ENCODE measurements at regions not wholly inside any gene's neighbourhood (a gene's known extent, or its start where the extent isn't known, plus 50 kb on each side); places are given as distances from the start of the nearest gene placed in this dataset.

GRCh38 chr7:20913853-20914252 lies 127.2 kb upstream of the SP8 start:
- TF ChIP-seq, protein P1, sequence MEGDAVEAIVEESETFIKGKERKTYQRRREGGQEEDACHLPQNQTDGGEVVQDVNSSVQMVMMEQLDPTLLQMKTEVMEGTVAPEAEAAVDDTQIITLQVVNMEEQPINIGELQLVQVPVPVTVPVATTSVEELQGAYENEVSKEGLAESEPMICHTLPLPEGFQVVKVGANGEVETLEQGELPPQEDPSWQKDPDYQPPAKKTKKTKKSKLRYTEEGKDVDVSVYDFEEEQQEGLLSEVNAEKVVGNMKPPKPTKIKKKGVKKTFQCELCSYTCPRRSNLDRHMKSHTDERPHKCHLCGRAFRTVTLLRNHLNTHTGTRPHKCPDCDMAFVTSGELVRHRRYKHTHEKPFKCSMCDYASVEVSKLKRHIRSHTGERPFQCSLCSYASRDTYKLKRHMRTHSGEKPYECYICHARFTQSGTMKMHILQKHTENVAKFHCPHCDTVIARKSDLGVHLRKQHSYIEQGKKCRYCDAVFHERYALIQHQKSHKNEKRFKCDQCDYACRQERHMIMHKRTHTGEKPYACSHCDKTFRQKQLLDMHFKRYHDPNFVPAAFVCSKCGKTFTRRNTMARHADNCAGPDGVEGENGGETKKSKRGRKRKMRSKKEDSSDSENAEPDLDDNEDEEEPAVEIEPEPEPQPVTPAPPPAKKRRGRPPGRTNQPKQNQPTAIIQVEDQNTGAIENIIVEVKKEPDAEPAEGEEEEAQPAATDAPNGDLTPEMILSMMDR (IDR thresholded peaks at IDR 0.05) = no peak
- TF ChIP-seq POLR2A (IDR thresholded peaks at IDR 0.05) (no peak), POLR2AphosphoS5 (IDR thresholded peaks at IDR 0.05) (no peak)
